Brain microvascular endothelial cell (primary cell): ENCODE measurements at regions not wholly inside any gene's neighbourhood (a gene's known extent, or its start where the extent isn't known, plus 50 kb on each side); places are given as distances from the start of the nearest gene placed in this dataset.
A peak's percentile ranks its signal among the peaks of the same experiment; 100 is the strongest.

Experiments
- DNase-seq: peaks from one replicate; pipeline ENCODE4 v3.0.0-alpha.2; 2020
- H3K27ac ChIP-seq: fragments of 250-450 bp; sonication (Bioruptor Pico); 2 replicates; pipeline ENCODE4 v1.5.1; 2020; ENCODE audit warnings: mild to moderate bottlenecking, moderate library complexity
- H3K27me3 ChIP-seq: fragments of 250-450 bp; sonication (Bioruptor Pico); replicated peaks from 2 replicates; pipeline ENCODE4 v1.5.1; 2020; ENCODE audit warnings: mild to moderate bottlenecking
- H3K36me3 ChIP-seq: fragments of 250-450 bp; sonication (Bioruptor Pico); replicated peaks from 2 replicates; pipeline ENCODE4 v1.5.1; 2020; ENCODE audit warnings: mild to moderate bottlenecking
- H3K4me3 ChIP-seq: 2 replicates; pipeline ENCODE4 v1.5.1; 2011; ENCODE audit warnings: low read depth, mild to moderate bottlenecking, control low read depth, low read length, moderate library complexity
- CTCF ChIP-seq: IDR thresholded peaks from 2 replicates; pipeline ENCODE4 v1.5.1; 2011; ENCODE audit warnings: low read depth, mild to moderate bottlenecking, moderate library complexity, low read length, control low read depth, inconsistent platforms; ENCODE audit errors: missing control alignments
- in situ Hi-C: cut with HindIII; loops from 2 replicates; pipeline ENCODE4 v1.10.0; 2017; ENCODE audit warnings: low sequenced_read_pairs, low pct_ligation_motif_present

- Histone ChIP-seq H3K36me3 (no peaks in the 10 kb centered on the region), H3K27me3 (no peaks in the 10 kb centered on the region), H3K27ac (no peak overlapping the region), H3K4me3 (no peak overlapping the region)
- no peak for DNase-seq
- TF ChIP-seq CTCF = no peak
- in situ Hi-C loops = no loop called here
Measured at GRCh38 chr12:82605115-82605514, 81.6 kb upstream of the TMTC2 start.

DNA sequence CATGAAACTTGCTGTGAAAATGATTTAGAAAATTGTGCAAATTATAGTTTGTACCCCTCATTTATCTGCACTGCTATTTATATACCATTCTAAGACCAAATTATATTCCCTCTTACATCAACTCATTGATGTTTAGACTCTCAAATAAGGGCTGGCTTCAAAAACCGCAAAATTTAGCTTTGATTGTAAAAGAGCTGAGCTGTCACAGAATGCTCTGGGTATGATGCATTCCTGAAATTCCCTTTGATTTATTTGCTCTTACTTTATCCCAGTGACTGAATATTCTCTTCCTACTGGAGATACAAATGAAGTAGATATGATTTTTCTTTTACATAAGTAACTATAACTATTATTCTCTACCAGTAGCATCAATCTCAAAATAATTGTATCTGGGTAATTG lies 78.0 kb upstream of the TMTC2 start:
- no peaks in the 10 kb centered on the region for H3K36me3 ChIP-seq
- in situ Hi-C loops = no loop called here
- peak; percentile 68 for DNase-seq
- no peaks in the 10 kb centered on the region for H3K27me3 ChIP-seq
- H3K27ac ChIP-seq = no peak overlapping the region
- no peak overlapping the region for H3K4me3 ChIP-seq
- no peak for TF ChIP-seq CTCF

GRCh38 chr12:82609234-82609914 lies 77.3 kb upstream of the TMTC2 start:
- TF ChIP-seq CTCF = no peak
- in situ Hi-C loops = no loop called here

GRCh38 chr12:82619644-82620043 lies 67.1 kb upstream of the TMTC2 start:
- H3K36me3 ChIP-seq = no peaks in the 10 kb centered on the region
- H3K4me3 ChIP-seq = no peak overlapping the region
- in situ Hi-C loops = no loop called here
- H3K27ac ChIP-seq = no peak overlapping the region
- H3K27me3 ChIP-seq = no peaks in the 10 kb centered on the region
- DNase-seq = no peak
- no peak for TF ChIP-seq CTCF

More at GRCh38 chr12:82609234-82609914, 77.3 kb upstream of the TMTC2 start:
- DNase-seq = no peak
- H3K4me3 ChIP-seq = no peak overlapping the region
- no peaks in the 10 kb centered on the region for H3K27me3 ChIP-seq
- no peak overlapping the region for H3K27ac ChIP-seq
- H3K36me3 ChIP-seq = no peaks in the 10 kb centered on the region

GRCh38 chr12:82620917-82621316 lies 65.8 kb upstream of the TMTC2 start:
- no peak overlapping the region for H3K27ac ChIP-seq
- DNase-seq = no peak
- TF ChIP-seq CTCF = no peak
- no peaks in the 10 kb centered on the region for H3K36me3 ChIP-seq
- no peaks in the 10 kb centered on the region for H3K27me3 ChIP-seq
- in situ Hi-C loops = no loop called here
- H3K4me3 ChIP-seq = no peak overlapping the region

DNA sequence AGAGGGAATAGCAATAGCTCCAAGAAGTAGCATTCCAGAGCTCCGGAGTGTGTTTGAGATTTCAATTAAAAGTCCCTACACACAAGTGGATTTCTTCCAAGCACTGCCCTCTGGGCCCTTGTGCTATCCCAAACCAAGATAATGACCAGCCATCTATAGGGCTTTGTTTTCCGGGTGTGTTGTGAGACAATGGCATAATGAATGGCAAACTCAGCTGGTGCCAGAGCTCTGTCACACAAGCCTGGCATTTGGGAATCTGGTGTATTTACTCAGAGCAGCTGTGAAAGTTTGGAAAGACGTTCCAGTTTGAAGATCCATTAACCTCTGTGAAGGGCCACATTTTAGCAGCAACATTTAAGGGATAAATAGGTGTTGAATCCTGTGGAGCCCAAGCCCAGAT lies 61.2 kb upstream of the TMTC2 start:
- in situ Hi-C loops = no loop called here
- Histone ChIP-seq H3K4me3 (no peak overlapping the region), H3K27ac (no peak overlapping the region), H3K27me3 (no peaks in the 10 kb centered on the region), H3K36me3 (no peaks in the 10 kb centered on the region)
- TF ChIP-seq CTCF = no peak
- DNase-seq = no peak
